Panc1 (cell line): ENCODE measurements at regions not wholly inside any gene's neighbourhood (a gene's known extent, or its start where the extent isn't known, plus 50 kb on each side); places are given as distances from the start of the nearest gene placed in this dataset.

Experiments used
- ATAC-seq: fragments of 200-7000 bp; cut with Tn5 transposase; 2 replicates; pipeline ENCODE4 v1.9.1; 2020; ENCODE audit warnings: mild to moderate bottlenecking, moderate library complexity
- BruUV-seq: library from RNA; stranded (reverse); fragments of 400-500 nt; replicated peaks from 2 replicates; lab custom pipeline; 2021; lab: Mats Ljungman, UMichigan
- CTCF ChIA-PET: fragments of 300-600 bp; sonication (Branson Sonifier 250); formaldehyde crosslinking; loops from one replicate; lab custom pipeline; 2022; ENCODE audit warnings: antibody characterized with exemption; lab: Charles Lee
- POLR2A ChIA-PET: fragments of 300-600 bp; sonication (Branson Sonifier 250); formaldehyde crosslinking; loops from one replicate; lab custom pipeline; 2022; ENCODE audit warnings: antibody characterized with exemption; lab: Charles Lee
- DNase-seq: peaks from one replicate; pipeline ENCODE4 v3.0.0-alpha.2; 2010; ENCODE audit warnings: low read depth, low spot score
- H3K27ac ChIP-seq: 2 replicates; pipeline ENCODE4 v1.5.1; 2011; ENCODE audit warnings: mild to moderate bottlenecking, low read length, inconsistent platforms
- H3K27me3 ChIP-seq: fragments of 200-500 bp; sonication (Bioruptor generic); 2 replicates; pipeline ENCODE4 v1.6.0; 2014; ENCODE audit warnings: low read length, inconsistent platforms; ENCODE audit not compliant: control insufficient read depth, insufficient read depth
- H3K36me3 ChIP-seq: fragments of 200-500 bp; sonication (Bioruptor generic); 2 replicates; pipeline ENCODE4 v1.5.1; 2014; ENCODE audit warnings: inconsistent platforms, mild to moderate bottlenecking, low read length, moderate library complexity; ENCODE audit not compliant: control insufficient read depth, insufficient read depth
- H3K4me1 ChIP-seq: 2 replicates; pipeline ENCODE4 v1.5.1; 2011; ENCODE audit warnings: inconsistent platforms, mild to moderate bottlenecking, low read length, moderate library complexity; ENCODE audit not compliant: control insufficient read depth, insufficient read depth
- H3K4me3 ChIP-seq, 2 experiments: 2 replicates each; pipeline ENCODE4 v1.5.1; 2011 to 2012; ENCODE audit warnings: low read depth in 2 of 2, low read length in 2 of 2, mild to moderate bottlenecking in 2 of 2, inconsistent platforms in 1 of 2, moderate library complexity in 1 of 2
- H3K9me3 ChIP-seq: fragments of 200-500 bp; sonication (Bioruptor generic); 2 replicates; pipeline ENCODE4 v1.5.1; 2014; ENCODE audit warnings: low read depth, mild to moderate bottlenecking, inconsistent platforms, low read length, moderate library complexity; ENCODE audit not compliant: control insufficient read depth, insufficient read depth
- CTCF ChIP-seq: fragments of 450-650 bp; IDR thresholded peaks from 2 replicates; pipeline ENCODE4 v1.5.1; 2017; ENCODE audit warnings: mild to moderate bottlenecking
- POLR2AphosphoS5 ChIP-seq: IDR thresholded peaks from 2 replicates; pipeline ENCODE4 v1.6.1; 2012; ENCODE audit warnings: mild to moderate bottlenecking, low read depth, low read length, moderate library complexity
- REST ChIP-seq, 2 experiments: IDR thresholded peaks; 2 replicates each; pipeline ENCODE4 v1.6.1; 2011 to 2012; ENCODE audit warnings: low read depth in 2 of 2, control low read depth in 1 of 2, low read length in 1 of 2, mild to moderate bottlenecking in 1 of 2, moderate library complexity in 1 of 2; ENCODE audit not compliant: insufficient read depth in 1 of 2
- SIN3A ChIP-seq: IDR thresholded peaks from 2 replicates; pipeline ENCODE4 v1.6.1; 2012; ENCODE audit warnings: low read depth, mild to moderate bottlenecking, low read length, moderate library complexity, borderline replicate concordance; ENCODE audit not compliant: insufficient read depth
- TCF7L2 ChIP-seq: IDR thresholded peaks from 2 replicates; pipeline ENCODE4 v1.6.1; 2011; ENCODE audit warnings: mild to moderate bottlenecking, low read depth, low read length, inconsistent platforms
- in situ Hi-C: cut with HindIII; loops from 2 replicates; pipeline ENCODE4 v1.10.0; 2016; ENCODE audit warnings: low sequenced_read_pairs, low pct_unique_long_range_greater_than_20kb
- intact Hi-C: fragments of 100-400 bp; cut with micrococcal nuclease; formaldehyde crosslinking; loops from one replicate; pipeline ENCODE4 v1.10.0; 2022; ENCODE audit not compliant: unreplicated experiment

DNA sequence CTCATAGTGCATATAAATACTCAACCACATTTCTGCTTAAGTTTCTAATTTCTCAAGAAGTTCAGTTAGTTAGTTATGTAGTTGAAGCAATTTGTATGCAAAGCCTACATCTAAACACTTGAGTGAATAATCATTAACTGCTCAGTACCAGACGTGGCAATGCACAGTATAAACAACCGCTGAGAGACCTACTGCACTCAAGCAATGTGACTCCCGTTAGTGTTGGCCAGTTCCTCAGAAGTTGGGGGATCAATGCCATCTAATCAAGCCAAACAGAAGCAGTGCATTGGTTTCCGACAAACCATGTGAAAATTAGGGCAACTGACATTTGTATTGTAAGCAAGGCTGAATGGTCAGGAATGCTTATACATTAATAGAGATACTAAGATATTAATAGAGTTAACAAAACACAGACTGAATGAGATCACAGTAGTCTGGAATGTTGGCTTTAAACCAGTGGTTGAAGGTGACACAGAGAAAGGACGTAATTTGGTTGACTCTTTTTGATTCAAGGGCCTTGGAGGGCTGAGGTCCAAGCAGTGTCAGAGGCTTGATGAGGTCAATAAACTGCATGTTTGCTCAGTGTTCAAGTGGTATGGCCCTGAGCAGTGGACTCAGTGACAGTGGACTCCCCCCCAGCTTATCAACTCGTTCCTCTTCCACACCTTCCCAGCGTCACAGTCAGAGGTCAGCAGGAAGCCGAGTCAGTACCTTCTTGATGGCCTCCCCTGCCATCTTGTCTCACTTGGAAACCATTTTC is 255.5 kb downstream of the CTH start:
- H3K36me3 ChIP-seq, result no peaks in the 10 kb centered on the region
- intact Hi-C loops, result no loop called here
- no peak for DNase-seq
- H3K4me3 ChIP-seq, result no peak overlapping the region
- TF ChIP-seq CTCF, result no peak
- TF ChIP-seq TCF7L2, result no peak
- TF ChIP-seq POLR2AphosphoS5, result no peak
- TF ChIP-seq SIN3A, result no peak
- no peak for TF ChIP-seq REST (IDR thresholded peaks at IDR 0.05; ENCODE audit: insufficient read depth in 1 of 2, low read depth in 2 of 2, low read length in 1 of 2)
- no peaks in the 10 kb centered on the region for H3K9me3 ChIP-seq
- CTCF ChIA-PET, result no interaction called here
- BruUV-seq, result no TSS peak
- H3K27ac ChIP-seq, result no peak overlapping the region
- H3K27me3 ChIP-seq, result no peaks in the 10 kb centered on the region
- no peaks in the 10 kb centered on the region for H3K4me1 ChIP-seq
- POLR2A ChIA-PET, result no interaction called here
- no peak for ATAC-seq
- in situ Hi-C loops, result no loop called here

- no peak overlapping the region for H3K27ac ChIP-seq
These were observed 256.6 kb downstream of the CTH start for GRCh38 chr1:70667494-70668170.

More at GRCh38 chr1:70667494-70668170, 256.6 kb downstream of the CTH start:
- intact Hi-C loops, result no loop called here
- Histone ChIP-seq H3K27me3 (no peaks in the 10 kb centered on the region), H3K36me3 (no peaks in the 10 kb centered on the region), H3K9me3 (no peaks in the 10 kb centered on the region), H3K4me3 (no peak overlapping the region), H3K4me1 (no peaks in the 10 kb centered on the region)
- CTCF ChIA-PET, result no interaction called here
- TF ChIP-seq TCF7L2 (no peak), POLR2AphosphoS5 (no peak), CTCF (no peak), SIN3A (no peak), REST (IDR thresholded peaks at IDR 0.05; ENCODE audit: insufficient read depth in 1 of 2, low read depth in 2 of 2, low read length in 1 of 2) (no peak)
- in situ Hi-C loops, result no loop called here
- POLR2A ChIA-PET, result no interaction called here
- ATAC-seq, result no peak
- DNase-seq, result no peak
- no TSS peak for BruUV-seq
